Mammary epithelial cell (primary cell): ENCODE measurements at regions not wholly inside any gene's neighbourhood (a gene's known extent, or its start where the extent isn't known, plus 50 kb on each side); places are given as distances from the start of the nearest gene placed in this dataset.

Experiments used
- CTCF ChIP-seq, 2 donors: IDR thresholded peaks in 1 of 2; conservative IDR thresholded peaks in 1 of 2; 2 replicates each; pipeline ENCODE4 v1.5.1; 2011 to 2012; ENCODE audit warnings: inconsistent platforms in 2 of 2, low read length in 2 of 2, mild to moderate bottlenecking in 2 of 2, control low read depth in 1 of 2, low read depth in 1 of 2; ENCODE audit not compliant: insufficient read depth in 1 of 2; ENCODE audit errors: extremely low read depth in 1 of 2
- EZH2 ChIP-seq: IDR thresholded peaks from 2 replicates; pipeline ENCODE4 v1.6.1; 2012; ENCODE audit warnings: low read length, inconsistent platforms, borderline replicate concordance

DNA sequence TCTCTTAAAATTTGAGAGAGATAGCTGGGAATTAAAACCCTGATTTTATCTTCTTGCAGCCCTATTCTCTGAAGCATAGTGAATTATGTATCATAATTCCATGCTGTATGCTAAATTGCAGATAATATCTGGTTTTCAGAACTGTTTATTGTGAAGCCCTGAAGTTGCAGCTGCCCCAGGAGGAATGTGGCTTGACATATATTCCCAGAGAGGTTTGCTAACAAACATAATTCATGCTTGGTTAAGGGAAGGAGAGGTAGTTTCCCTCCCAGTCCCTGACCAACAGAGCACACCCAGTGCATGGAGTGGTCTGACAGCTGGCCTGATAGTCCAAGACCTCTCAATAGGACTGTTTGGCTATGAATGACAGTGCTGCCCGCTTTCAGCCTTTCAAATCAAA lies 500.6 kb upstream of the MIR17HG start:
- TF ChIP-seq EZH2 (no peak), CTCF (conservative IDR thresholded peaks at IDR 0.05 in 1 of 2, IDR thresholded peaks at IDR 0.05 in 1 of 2; ENCODE audit: extremely low read depth in 1 of 2, insufficient read depth in 1 of 2, low read depth in 1 of 2, low read length in 2 of 2) (no peak)
